Osteocyte (in vitro differentiated cells): ENCODE measurements at regions not wholly inside any gene's neighbourhood (a gene's known extent, or its start where the extent isn't known, plus 50 kb on each side); places are given as distances from the start of the nearest gene placed in this dataset.

Experiments used
- DNase-seq: peaks from one replicate; pipeline ENCODE4 v3.0.0; 2021; ENCODE audit warnings: mixed read lengths; ENCODE audit not compliant: unreplicated experiment; ENCODE audit errors: extremely low spot score
- H3K27ac Mint-ChIP-seq: one replicate; pipeline ENCODE4 v1.8.0; 2021; ENCODE audit warnings: mild to moderate bottlenecking, mixed read lengths; ENCODE audit not compliant: unreplicated experiment
- H3K27me3 Mint-ChIP-seq: one replicate; pipeline ENCODE4 v1.8.0; 2021; ENCODE audit warnings: mixed read lengths; ENCODE audit not compliant: unreplicated experiment
- H3K36me3 Mint-ChIP-seq: one replicate; pipeline ENCODE4 v1.8.0; 2021; ENCODE audit warnings: mixed read lengths; ENCODE audit not compliant: unreplicated experiment
- H3K4me1 Mint-ChIP-seq: one replicate; pipeline ENCODE4 v1.8.0; 2021; ENCODE audit warnings: mixed read lengths; ENCODE audit not compliant: unreplicated experiment
- H3K4me3 Mint-ChIP-seq: one replicate; pipeline ENCODE4 v1.8.0; 2021; ENCODE audit warnings: mild to moderate bottlenecking, moderate library complexity, mixed read lengths; ENCODE audit not compliant: unreplicated experiment
- H3K9me3 Mint-ChIP-seq: one replicate; pipeline ENCODE4 v1.8.0; 2021; ENCODE audit warnings: mixed read lengths; ENCODE audit not compliant: unreplicated experiment
- CTCF ChIP-seq: fragments of 200-600 bp; sonication (generic); IDR thresholded peaks from 2 replicates; pipeline ENCODE4 v1.5.0; 2021; ENCODE audit warnings: antibody characterized with exemption, mild to moderate bottlenecking, moderate library complexity

- H3K9me3 Mint-ChIP-seq = peaks cover 10% of the 10 kb centered on the region
- no peak overlapping the region for H3K27ac Mint-ChIP-seq
- H3K4me3 Mint-ChIP-seq = no peak overlapping the region
- TF ChIP-seq CTCF = no peak
- DNase-seq = no peak
- H3K4me1 Mint-ChIP-seq = no peaks in the 10 kb centered on the region
- peaks cover 38% of the 10 kb centered on the region for H3K27me3 Mint-ChIP-seq
- H3K36me3 Mint-ChIP-seq = no peaks in the 10 kb centered on the region
These were observed 253.5 kb upstream of the GATB start for GRCh38 chr4:152014280-152014679.

- no peak overlapping the region for H3K4me3 Mint-ChIP-seq
- no peak for TF ChIP-seq CTCF
- no peaks in the 10 kb centered on the region for H3K36me3 Mint-ChIP-seq
- H3K27ac Mint-ChIP-seq = no peak overlapping the region
- H3K27me3 Mint-ChIP-seq = peaks cover 31% of the 10 kb centered on the region
- peaks cover 10% of the 10 kb centered on the region for H3K9me3 Mint-ChIP-seq
- H3K4me1 Mint-ChIP-seq = no peaks in the 10 kb centered on the region
- DNase-seq = no peak
These were observed 250.7 kb upstream of the GATB start for GRCh38 chr4:152011469-152011868.

- H3K9me3 Mint-ChIP-seq = peaks cover 10% of the 10 kb centered on the region
- no peak overlapping the region for H3K4me3 Mint-ChIP-seq
- H3K27me3 Mint-ChIP-seq = peaks cover 33% of the 10 kb centered on the region
- no peak for DNase-seq
- no peak for TF ChIP-seq CTCF
- H3K27ac Mint-ChIP-seq = no peak overlapping the region
- H3K36me3 Mint-ChIP-seq = no peaks in the 10 kb centered on the region
- H3K4me1 Mint-ChIP-seq = no peaks in the 10 kb centered on the region
These were observed 249.9 kb upstream of the GATB start for GRCh38 chr4:152010710-152011079.

GRCh38 chr4:152009983-152010709 lies 249.3 kb upstream of the GATB start:
- Mint-ChIP-seq H3K27me3 (peaks cover 34% of the 10 kb centered on the region), H3K4me3 (no peak overlapping the region), H3K4me1 (no peaks in the 10 kb centered on the region), H3K9me3 (peaks cover 10% of the 10 kb centered on the region), H3K27ac (no peak overlapping the region), H3K36me3 (no peaks in the 10 kb centered on the region)
- DNase-seq = no peak
- no peak for TF ChIP-seq CTCF

GRCh38 chr4:152009031-152009670 lies 248.3 kb upstream of the GATB start:
- peaks cover 10% of the 10 kb centered on the region for H3K9me3 Mint-ChIP-seq
- TF ChIP-seq CTCF = no peak
- no peak overlapping the region for H3K27ac Mint-ChIP-seq
- no peak overlapping the region for H3K4me3 Mint-ChIP-seq
- H3K27me3 Mint-ChIP-seq = peaks cover 37% of the 10 kb centered on the region
- no peak for DNase-seq
- no peaks in the 10 kb centered on the region for H3K4me1 Mint-ChIP-seq
- H3K36me3 Mint-ChIP-seq = no peaks in the 10 kb centered on the region
